Adrenal gland (tissue), 5 donors: ENCODE measurements at regions not wholly inside any gene's neighbourhood (a gene's known extent, or its start where the extent isn't known, plus 50 kb on each side); places are given as distances from the start of the nearest gene placed in this dataset.

Experiments used
- POLR2A ChIP-seq, 2 donors: fragments of 450-650 bp; IDR thresholded peaks; one replicate each; pipeline ENCODE4 v1.6.1; 2017; ENCODE audit warnings: antibody characterized with exemption in 2 of 2, mild to moderate bottlenecking in 2 of 2, moderate library complexity in 1 of 2
- TF ChIP-seq, protein P1 (sequence below), 6 experiments: fragments of 450-650 bp in 4 of 6; fragments of 200-600 bp in 2 of 6; sonication (generic) in 1 of 6; IDR thresholded peaks; 1 replicate in 5 of 6; 2 replicates in 1 of 6; pipeline versions ENCODE4 v1.5.1 to v1.8.0; 2016 to 2021; ENCODE audit warnings: antibody characterized with exemption in 6 of 6, mild to moderate bottlenecking in 2 of 6, moderate library complexity in 1 of 6
- donor health status: DM: no; HTN: no; CAD: no.

DNA sequence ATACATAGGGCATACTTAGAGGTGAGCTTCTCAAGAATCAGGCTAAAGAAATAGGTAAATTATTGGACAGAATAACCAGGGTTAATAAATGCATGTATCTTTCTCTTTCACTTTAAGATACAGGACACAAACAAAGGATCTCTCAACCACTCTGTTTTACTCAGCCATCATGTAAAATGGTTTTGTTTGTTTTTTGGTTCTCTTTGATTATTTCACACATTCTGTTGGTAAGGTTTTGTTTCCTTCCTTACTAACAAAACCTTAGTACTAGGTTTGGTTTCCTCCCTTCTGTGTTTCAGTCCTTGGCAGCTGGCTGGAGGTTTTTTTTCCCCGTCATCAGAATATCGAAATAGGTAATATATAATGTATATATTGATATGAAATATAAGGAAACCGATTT lies 1506.8 kb upstream of the TMEFF2 start:
- TF ChIP-seq, protein P1, sequence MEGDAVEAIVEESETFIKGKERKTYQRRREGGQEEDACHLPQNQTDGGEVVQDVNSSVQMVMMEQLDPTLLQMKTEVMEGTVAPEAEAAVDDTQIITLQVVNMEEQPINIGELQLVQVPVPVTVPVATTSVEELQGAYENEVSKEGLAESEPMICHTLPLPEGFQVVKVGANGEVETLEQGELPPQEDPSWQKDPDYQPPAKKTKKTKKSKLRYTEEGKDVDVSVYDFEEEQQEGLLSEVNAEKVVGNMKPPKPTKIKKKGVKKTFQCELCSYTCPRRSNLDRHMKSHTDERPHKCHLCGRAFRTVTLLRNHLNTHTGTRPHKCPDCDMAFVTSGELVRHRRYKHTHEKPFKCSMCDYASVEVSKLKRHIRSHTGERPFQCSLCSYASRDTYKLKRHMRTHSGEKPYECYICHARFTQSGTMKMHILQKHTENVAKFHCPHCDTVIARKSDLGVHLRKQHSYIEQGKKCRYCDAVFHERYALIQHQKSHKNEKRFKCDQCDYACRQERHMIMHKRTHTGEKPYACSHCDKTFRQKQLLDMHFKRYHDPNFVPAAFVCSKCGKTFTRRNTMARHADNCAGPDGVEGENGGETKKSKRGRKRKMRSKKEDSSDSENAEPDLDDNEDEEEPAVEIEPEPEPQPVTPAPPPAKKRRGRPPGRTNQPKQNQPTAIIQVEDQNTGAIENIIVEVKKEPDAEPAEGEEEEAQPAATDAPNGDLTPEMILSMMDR (IDR thresholded peaks at IDR 0.05): no peak
- TF ChIP-seq POLR2A (IDR thresholded peaks at IDR 0.05): no peak
